HepG2 (cell line): ENCODE measurements at regions not wholly inside any gene's neighbourhood (a gene's known extent, or its start where the extent isn't known, plus 50 kb on each side); places are given as distances from the start of the nearest gene placed in this dataset.

Source experiments
- ATAC-seq: fragments of 200-7000 bp; cut with Tn5 transposase; 3 replicates; pipeline ENCODE4 v1.9.1; 2020; ENCODE audit warnings: mild to moderate bottlenecking, moderate library complexity
- BruUV-seq: library from RNA; stranded (reverse); fragments of 400-500 nt; replicated peaks from 2 replicates; lab custom pipeline; 2021; lab: Mats Ljungman, UMichigan
- CTCF ChIA-PET: fragments of 300-600 bp; formaldehyde crosslinking; extraction: SDS; loops from one replicate; lab custom pipeline; 2021; ENCODE audit warnings: low total read pairs, inconsistent platforms, low intra/inter-chr PET ratio; lab: Yijun Ruan, JAX
- POLR2A ChIA-PET: fragments of 350-600 bp; sonication (Branson Sonifier 250); formaldehyde crosslinking; loops from one replicate; lab custom pipeline; 2020; ENCODE audit warnings: antibody characterized with exemption, inconsistent platforms; lab: Yijun Ruan, JAX
- DNase-seq: peaks from one replicate; pipeline ENCODE4 v3.0.0-alpha.2; 2015; ENCODE audit warnings: low spot score
- FAIRE-seq: peaks from 3 replicates; lab custom pipeline; 2011; peaks lifted over from hg19 to GRCh38; lab: Jason Lieb, UNC
- H2AFZ ChIP-seq: one replicate; pipeline ENCODE4 v1.6.1; 2011; ENCODE audit warnings: low read length, inconsistent platforms
- H3K27ac ChIP-seq: fragments of 300-600 bp; 3 replicates; pipeline ENCODE4 v1.8.0; 2011; ENCODE audit warnings: mixed run types, mild to moderate bottlenecking, mixed read lengths, low read length, inconsistent platforms; ENCODE audit not compliant: insufficient read depth; ENCODE audit errors: extremely low read length
- H3K27me3 ChIP-seq, 2 experiments: fragments of 200-600 bp in 1 of 2; 2 replicates in 1 of 2; 3 replicates in 1 of 2; pipeline versions ENCODE4 v1.6.0 to v1.8.0; 2011; ENCODE audit warnings: low read length in 2 of 2, mild to moderate bottlenecking in 2 of 2, moderate library complexity in 2 of 2, inconsistent platforms in 1 of 2; ENCODE audit not compliant: insufficient read depth in 2 of 2, control insufficient read depth in 1 of 2
- H3K36me3 ChIP-seq, 2 experiments: fragments of 200-600 bp in 1 of 2; replicated peaks in 1 of 2; 2 replicates in 1 of 2; 3 replicates in 1 of 2; pipeline versions ENCODE4 v1.5.1 to v1.8.0; 2011; ENCODE audit warnings: low read length in 2 of 2, inconsistent platforms in 1 of 2; ENCODE audit not compliant: insufficient read depth in 2 of 2, control insufficient read depth in 1 of 2
- H3K4me1 ChIP-seq: 2 replicates; pipeline ENCODE4 v1.5.1; 2012; ENCODE audit warnings: low read length, inconsistent platforms; ENCODE audit not compliant: insufficient read depth
- H3K4me2 ChIP-seq: 2 replicates; pipeline ENCODE4 v1.6.0; 2011; ENCODE audit warnings: low read depth, low read length, inconsistent platforms
- H3K4me3 ChIP-seq, 3 experiments: fragments of 200-600 bp in 1 of 3; sonication (generic), shearing (Covaris generic) in 1 of 3; replicated peaks in 1 of 3; 2 replicates each; pipeline ENCODE4 v1.5.1; 2011 to 2016; ENCODE audit warnings: low read length in 3 of 3, inconsistent platforms in 2 of 3, low read depth in 2 of 3, mild to moderate bottlenecking in 2 of 3, control low read depth in 1 of 3, mixed read lengths in 1 of 3; ENCODE audit not compliant: insufficient read depth in 1 of 3
- H3K79me2 ChIP-seq: one replicate; pipeline ENCODE4 v1.6.1; 2011; ENCODE audit warnings: low read length, inconsistent platforms; ENCODE audit not compliant: insufficient read depth
- H3K9ac ChIP-seq: 2 replicates; pipeline ENCODE4 v1.6.0; 2011; ENCODE audit warnings: mild to moderate bottlenecking, low read depth, low read length, inconsistent platforms; ENCODE audit not compliant: insufficient read depth
- H3K9me3 ChIP-seq: 2 replicates; pipeline ENCODE4 v1.5.1; 2012; ENCODE audit warnings: mild to moderate bottlenecking, low read length
- H4K20me1 ChIP-seq: 2 replicates; pipeline ENCODE4 v1.6.0; 2011; ENCODE audit warnings: inconsistent platforms, mild to moderate bottlenecking, low read length, moderate library complexity; ENCODE audit not compliant: insufficient read depth
- FOXM1 ChIP-seq: sonication (generic); formaldehyde crosslinking; IDR thresholded peaks from 2 replicates; pipeline ENCODE4 v1.5.0; 2020; ENCODE audit warnings: missing genetic modification reagents
- MAF1 ChIP-seq: sonication (generic); formaldehyde crosslinking; IDR thresholded peaks from 2 replicates; pipeline ENCODE4 v1.5.0; 2020; ENCODE audit warnings: missing genetic modification reagents, borderline replicate concordance
- MLLT10 ChIP-seq: sonication (generic); formaldehyde crosslinking; IDR thresholded peaks from 2 replicates; pipeline ENCODE4 v1.4.0; 2020; ENCODE audit warnings: missing genetic modification reagents
- NCOA2 ChIP-seq: sonication (generic); formaldehyde crosslinking; IDR thresholded peaks from 2 replicates; pipeline ENCODE4 v1.8.0; 2022; ENCODE audit warnings: inconsistent platforms
- PLRG1 ChIP-seq: fragments of 450-650 bp; conservative IDR thresholded peaks from 2 replicates; pipeline ENCODE4 v1.6.1; 2016
- SMAD9 ChIP-seq: sonication (generic); formaldehyde crosslinking; IDR thresholded peaks from 2 replicates; pipeline ENCODE4 v1.5.1; 2020; ENCODE audit warnings: mild to moderate bottlenecking, missing genetic modification reagents
- ZNF432 ChIP-seq: sonication (generic); formaldehyde crosslinking; IDR thresholded peaks from 2 replicates; pipeline ENCODE4 v1.5.0; 2020; ENCODE audit warnings: missing genetic modification reagents, mild to moderate bottlenecking, borderline replicate concordance
- WGBS: methylation state at CpG from one replicate; pipeline ENCODE4 v1.1.6; 2017; ENCODE audit warnings: low lambda C conversion rate; 5-methylcytosine and 5-hydroxymethylcytosine counted together
- in situ Hi-C: cut with HindIII; loops from 2 replicates; pipeline ENCODE4 v1.10.0; 2017; ENCODE audit warnings: low pct_unique_long_range_greater_than_20kb; ENCODE audit not compliant: extremely low pct_ligation_motif_present
- intact Hi-C: fragments of 100-400 bp; cut with micrococcal nuclease; formaldehyde crosslinking; loops from one replicate; pipeline ENCODE4 v1.10.0; 2022; ENCODE audit not compliant: unreplicated experiment
- TF ChIP-seq, protein P1 (sequence below): sonication (generic); formaldehyde crosslinking; IDR thresholded peaks from 2 replicates; pipeline ENCODE4 v1.5.0; 2020; ENCODE audit warnings: missing genetic modification reagents, mild to moderate bottlenecking, borderline replicate concordance
- TF ChIP-seq, protein P2 (sequence below): sonication (generic); IDR thresholded peaks from 2 replicates; pipeline ENCODE4 v1.6.1; 2016; ENCODE audit warnings: low read depth, borderline replicate concordance
- TF ChIP-seq, protein P3 (sequence below): sonication (generic); formaldehyde crosslinking; IDR thresholded peaks from 2 replicates; pipeline ENCODE4 v1.4.0; 2020; ENCODE audit warnings: mild to moderate bottlenecking, missing genetic modification reagents

DNA sequence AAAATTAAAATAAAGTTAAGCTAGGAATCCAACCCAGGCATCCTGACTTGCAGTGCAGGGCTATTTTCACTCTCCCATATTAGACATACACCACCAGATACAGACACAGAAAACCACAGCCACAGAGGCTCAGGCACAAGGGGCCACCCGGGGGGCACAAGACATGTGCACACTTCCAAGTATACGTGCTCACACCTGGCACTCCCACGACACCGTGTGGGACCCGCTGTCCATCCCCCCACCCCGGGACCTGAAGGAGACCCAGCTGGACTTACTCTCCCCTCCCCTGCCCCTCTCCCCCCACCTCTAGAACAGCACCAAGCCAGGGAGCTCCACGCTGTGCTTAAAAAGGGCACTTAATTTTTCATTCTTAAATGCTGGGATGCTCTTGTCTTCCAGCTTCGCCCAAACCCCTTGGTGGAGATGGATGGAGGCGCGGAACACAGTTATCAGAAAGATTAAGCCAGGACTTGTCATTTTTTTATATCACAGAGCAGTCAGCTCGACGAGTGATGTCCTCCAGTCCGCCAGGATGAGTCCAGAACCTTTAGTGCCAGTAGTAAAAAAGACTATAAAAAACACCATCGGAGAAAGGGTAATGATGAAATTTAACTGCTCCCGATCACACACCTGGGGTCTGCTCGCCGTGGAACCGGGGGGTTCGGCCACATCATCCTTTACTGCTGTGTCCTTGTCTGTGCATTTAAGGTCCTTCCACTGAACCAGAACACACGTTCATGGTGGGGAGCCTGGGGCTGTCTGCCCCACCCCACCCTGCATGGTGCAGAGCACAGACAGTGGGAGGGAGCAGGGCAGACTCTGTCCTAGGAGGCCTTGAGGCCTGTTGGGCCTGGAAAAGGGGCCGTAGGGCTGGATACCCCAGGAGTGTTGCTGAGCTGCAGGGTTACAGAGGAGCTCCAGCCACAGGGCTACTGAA lies 73.3 kb upstream of the LHX1 start:
- POLR2A ChIA-PET, result no interaction called here
- no peak overlapping the region for H3K4me2 ChIP-seq
- WGBS, result 50% methylated on average over 19 of the region's 21 CpGs

More for the DNA sequence above, 73.3 kb upstream of the LHX1 start:
- Histone ChIP-seq H3K27me3 (peaks cover 5 to 9% of the 10 kb centered on the region in 2 experiments; a peak in 2 of 5 replicates), H3K27ac (no peak overlapping the region), H3K9ac (no peak overlapping the region), H3K79me2 (no peaks in the 10 kb centered on the region), H3K36me3 (no peaks in the 10 kb centered on the region), H3K4me1 (peaks cover 25% of the 10 kb centered on the region), H3K9me3 (no peaks in the 10 kb centered on the region), H3K4me3 (no peak overlapping the region), H2AFZ (no peak overlapping the region), H4K20me1 (no peaks in the 10 kb centered on the region)
- BruUV-seq, result no TSS peak
- ATAC-seq (no peak), DNase-seq (no peak), FAIRE-seq (no peak)
- no peak for TF ChIP-seq ZNF432 (CRISPR knock-in tag)
- no peak for TF ChIP-seq NCOA2
- no peak for TF ChIP-seq MAF1 (CRISPR knock-in tag)
- TF ChIP-seq, protein P1, sequence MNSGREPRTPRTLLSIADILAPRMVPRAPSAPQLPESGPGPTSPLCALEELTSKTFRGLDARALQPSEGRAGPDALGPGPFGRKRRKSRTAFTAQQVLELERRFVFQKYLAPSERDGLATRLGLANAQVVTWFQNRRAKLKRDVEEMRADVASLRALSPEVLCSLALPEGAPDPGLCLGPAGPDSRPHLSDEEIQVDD (CRISPR knock-in tag), result no peak
- TF ChIP-seq, protein P2, sequence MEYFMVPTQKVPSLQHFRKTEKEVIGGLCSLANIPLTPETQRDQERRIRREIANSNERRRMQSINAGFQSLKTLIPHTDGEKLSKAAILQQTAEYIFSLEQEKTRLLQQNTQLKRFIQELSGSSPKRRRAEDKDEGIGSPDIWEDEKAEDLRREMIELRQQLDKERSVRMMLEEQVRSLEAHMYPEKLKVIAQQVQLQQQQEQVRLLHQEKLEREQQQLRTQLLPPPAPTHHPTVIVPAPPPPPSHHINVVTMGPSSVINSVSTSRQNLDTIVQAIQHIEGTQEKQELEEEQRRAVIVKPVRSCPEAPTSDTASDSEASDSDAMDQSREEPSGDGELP, result no peak
- TF ChIP-seq, protein P3, sequence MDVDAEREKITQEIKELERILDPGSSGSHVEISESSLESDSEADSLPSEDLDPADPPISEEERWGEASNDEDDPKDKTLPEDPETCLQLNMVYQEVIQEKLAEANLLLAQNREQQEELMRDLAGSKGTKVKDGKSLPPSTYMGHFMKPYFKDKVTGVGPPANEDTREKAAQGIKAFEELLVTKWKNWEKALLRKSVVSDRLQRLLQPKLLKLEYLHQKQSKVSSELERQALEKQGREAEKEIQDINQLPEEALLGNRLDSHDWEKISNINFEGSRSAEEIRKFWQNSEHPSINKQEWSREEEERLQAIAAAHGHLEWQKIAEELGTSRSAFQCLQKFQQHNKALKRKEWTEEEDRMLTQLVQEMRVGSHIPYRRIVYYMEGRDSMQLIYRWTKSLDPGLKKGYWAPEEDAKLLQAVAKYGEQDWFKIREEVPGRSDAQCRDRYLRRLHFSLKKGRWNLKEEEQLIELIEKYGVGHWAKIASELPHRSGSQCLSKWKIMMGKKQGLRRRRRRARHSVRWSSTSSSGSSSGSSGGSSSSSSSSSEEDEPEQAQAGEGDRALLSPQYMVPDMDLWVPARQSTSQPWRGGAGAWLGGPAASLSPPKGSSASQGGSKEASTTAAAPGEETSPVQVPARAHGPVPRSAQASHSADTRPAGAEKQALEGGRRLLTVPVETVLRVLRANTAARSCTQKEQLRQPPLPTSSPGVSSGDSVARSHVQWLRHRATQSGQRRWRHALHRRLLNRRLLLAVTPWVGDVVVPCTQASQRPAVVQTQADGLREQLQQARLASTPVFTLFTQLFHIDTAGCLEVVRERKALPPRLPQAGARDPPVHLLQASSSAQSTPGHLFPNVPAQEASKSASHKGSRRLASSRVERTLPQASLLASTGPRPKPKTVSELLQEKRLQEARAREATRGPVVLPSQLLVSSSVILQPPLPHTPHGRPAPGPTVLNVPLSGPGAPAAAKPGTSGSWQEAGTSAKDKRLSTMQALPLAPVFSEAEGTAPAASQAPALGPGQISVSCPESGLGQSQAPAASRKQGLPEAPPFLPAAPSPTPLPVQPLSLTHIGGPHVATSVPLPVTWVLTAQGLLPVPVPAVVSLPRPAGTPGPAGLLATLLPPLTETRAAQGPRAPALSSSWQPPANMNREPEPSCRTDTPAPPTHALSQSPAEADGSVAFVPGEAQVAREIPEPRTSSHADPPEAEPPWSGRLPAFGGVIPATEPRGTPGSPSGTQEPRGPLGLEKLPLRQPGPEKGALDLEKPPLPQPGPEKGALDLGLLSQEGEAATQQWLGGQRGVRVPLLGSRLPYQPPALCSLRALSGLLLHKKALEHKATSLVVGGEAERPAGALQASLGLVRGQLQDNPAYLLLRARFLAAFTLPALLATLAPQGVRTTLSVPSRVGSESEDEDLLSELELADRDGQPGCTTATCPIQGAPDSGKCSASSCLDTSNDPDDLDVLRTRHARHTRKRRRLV (CRISPR knock-in tag), result no peak
- TF ChIP-seq SMAD9 (CRISPR knock-in tag), result no peak
- TF ChIP-seq PLRG1, result no peak
- no peak for TF ChIP-seq FOXM1 (CRISPR knock-in tag)
- no peak for TF ChIP-seq MLLT10
- in situ Hi-C loops, result no loop called here
- intact Hi-C loops, result no loop called here
- CTCF ChIA-PET, result no interaction called here
